GM18868 (cell line): ENCODE measurements at regions not wholly inside any gene's neighbourhood (a gene's known extent, or its start where the extent isn't known, plus 50 kb on each side); places are given as distances from the start of the nearest gene placed in this dataset.
"Not testable (repeated sequence)": the region's sequence is repeated elsewhere in the genome, so short reads cannot be mapped to it uniquely, and the experiment has no call there.

Experiments
- ATAC-seq: cut with Tn5 transposase; IDR thresholded peaks from one replicate; pipeline ENCODE4 v1.9.1; 2021; ENCODE audit warnings: mild to moderate bottlenecking, moderate library complexity; ENCODE audit not compliant: unreplicated experiment

DNA sequence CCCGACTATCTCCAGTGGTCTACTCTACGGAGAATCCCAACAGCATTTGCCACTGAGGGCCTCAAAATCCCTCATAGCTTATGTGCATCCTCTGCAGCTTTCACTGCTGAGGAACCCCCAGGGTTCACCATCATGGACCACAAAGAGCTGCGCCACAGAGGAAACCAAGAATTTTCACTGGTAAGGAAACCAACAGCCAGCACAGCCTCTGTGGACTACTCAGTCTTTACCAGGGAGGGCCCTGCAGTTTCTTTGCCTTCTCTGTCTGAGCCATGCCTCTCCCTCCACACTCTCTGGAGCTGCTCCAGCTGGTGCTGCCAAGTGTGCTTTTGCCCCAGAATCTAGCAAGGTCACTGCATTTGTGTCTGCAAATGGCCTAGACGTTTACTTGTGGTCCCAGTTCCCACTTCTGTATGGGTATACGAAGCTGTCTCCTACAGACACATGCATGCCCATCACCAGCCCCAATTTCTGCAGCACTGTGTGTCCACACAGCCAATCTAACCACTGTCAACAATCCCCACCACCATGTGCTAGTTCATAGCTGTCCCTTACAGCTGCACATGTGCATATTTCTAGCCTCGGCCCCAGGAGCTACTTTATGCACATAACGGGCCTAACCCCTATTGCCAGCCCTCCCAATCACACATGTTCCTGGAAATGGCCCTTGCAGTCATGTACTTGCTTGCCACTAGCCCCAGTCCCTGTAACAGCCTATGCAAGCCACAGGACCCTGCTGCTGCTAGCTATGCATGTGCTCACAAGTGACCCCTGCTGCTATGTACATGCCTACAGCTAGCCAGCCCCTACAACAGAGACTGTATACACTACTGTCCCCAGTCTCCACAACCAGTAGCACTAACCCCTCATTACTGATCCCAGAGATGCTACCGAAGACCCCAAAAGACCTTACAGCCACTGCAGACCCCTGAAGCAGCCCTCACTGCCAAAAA, 1437.4 kb downstream of the CDH11 start:
- no peak for ATAC-seq

DNA sequence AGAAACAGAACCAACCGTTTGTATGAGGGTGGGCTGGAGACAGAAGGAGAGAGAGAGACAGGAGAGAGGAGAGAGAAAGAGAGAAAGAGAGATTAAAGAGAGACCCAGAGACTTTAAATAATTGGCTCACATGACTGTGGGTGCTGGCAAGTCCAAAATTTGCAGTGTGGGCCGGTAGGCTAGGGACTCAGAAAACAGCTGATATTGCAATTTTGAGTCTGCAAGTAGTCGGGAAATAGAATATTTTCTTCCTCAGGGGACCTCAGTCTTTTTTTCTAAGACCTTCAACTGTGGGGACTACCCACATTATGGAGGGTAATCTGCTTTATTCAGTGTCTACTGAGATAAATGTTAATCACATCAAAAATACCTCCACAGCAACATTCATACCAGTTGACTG, 1439.0 kb downstream of the CDH11 start:
- no peak for ATAC-seq

DNA sequence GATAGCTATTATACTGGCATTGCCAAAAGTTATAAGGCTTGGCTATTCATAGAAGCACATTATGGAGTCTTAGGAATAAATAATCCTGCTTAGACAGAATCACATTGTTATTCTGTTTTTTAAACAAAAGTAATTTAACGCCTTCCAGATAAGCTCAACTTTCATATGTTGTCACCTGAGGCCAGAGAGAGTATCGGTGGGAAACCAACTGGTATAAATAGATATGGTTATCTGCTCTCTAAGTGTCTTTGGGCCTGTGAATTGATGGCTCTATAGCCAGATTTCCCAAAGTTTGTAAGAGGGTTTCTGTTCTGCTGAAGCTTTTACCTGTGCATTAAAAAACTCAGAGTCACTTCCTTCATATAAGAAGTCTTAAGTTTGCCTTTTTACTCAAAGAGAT, 1449.4 kb downstream of the CDH11 start:
- no peak for ATAC-seq

DNA sequence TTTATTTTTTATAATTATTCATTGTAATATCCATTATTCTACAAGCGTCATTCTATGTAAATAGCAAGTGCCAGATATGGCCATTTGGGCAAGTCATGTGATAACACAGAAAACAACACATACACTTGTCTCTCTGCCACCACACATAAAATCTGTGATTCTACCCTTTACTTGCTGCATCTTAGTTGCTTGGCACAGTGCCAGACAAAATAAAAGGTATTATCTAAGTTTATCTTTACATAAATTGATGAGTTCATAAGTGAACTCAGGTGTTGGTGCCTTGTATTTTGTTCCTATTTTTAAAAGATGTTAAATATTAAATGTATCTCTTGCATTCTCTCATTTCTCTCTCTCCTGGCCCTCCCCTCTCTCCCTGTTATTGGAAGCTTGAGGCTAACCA, 1458.7 kb downstream of the CDH11 start:
- no peak for ATAC-seq

DNA sequence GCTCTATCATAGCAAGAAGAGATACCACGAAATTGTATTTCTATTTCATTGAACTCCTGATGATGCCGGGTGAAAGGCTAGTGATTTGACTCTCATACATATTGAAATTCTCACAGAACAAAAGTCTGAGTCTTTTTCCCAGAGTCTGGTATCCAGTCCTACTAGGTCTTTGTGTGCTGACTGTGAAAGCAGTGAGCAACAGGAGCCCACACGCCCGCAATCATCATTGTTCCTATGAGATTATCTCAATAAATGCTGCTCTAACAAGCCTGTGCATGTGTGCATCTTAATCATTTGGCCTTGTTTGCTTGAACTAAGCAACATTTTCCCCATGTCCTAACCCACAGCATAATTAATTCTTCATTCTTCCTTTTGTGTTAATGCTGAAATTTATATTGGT, 1466.0 kb downstream of the CDH11 start:
- ATAC-seq, result no peak

DNA sequence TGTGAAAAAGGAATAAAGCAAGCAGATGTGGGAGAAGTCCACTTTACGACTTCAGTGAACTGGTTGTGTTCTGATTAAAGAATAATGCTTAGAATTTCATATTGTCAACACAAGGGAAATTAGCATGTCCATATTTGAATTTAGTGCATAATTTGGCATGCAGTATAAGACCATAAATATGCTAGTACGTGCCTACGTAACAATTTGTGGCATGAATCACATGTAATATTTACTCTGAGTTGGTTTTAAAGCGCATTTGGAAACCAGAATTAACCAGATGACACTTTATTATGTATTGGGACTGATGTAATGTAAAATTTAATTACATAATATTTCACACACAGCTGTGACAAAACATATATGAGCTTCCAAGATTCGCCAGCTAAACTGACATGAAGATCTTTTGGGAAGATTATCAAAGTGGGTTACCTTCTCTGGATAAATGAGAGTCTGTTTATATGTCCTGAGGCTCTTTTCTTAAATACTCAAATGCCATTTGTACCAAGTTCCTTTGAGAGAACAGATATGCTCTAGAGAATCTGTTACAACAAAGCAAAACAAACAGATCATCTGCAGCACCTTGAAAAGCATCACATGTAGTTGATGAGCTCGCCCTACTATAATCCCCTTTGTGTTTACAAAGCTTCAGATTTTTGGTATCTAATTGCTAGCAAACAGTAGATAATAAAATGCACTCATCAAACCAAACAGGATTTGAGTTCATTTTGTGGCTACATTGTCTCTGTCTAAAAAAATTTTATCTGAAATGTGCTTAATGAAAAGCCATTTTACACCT, 1468.6 kb downstream of the CDH11 start:
- no peak for ATAC-seq

DNA sequence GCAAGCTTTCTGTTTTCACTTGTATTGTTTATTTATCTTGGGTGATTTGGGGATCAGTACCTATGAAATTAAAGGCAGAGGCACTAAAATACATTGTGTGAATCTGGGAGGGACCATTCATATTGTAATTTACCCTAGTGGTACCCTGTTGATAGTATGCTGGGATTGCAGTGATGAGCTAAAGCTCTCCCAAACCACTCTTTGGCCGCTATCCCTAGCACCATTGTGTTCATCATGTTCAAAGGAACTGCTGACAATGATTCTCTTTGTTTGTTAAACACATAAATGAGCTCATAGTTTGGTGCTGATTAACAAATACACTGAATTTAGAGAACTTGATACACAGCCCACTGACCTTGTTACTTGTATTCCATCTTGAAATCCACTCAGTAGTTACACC, 1469.8 kb downstream of the CDH11 start:
- no peak for ATAC-seq

DNA sequence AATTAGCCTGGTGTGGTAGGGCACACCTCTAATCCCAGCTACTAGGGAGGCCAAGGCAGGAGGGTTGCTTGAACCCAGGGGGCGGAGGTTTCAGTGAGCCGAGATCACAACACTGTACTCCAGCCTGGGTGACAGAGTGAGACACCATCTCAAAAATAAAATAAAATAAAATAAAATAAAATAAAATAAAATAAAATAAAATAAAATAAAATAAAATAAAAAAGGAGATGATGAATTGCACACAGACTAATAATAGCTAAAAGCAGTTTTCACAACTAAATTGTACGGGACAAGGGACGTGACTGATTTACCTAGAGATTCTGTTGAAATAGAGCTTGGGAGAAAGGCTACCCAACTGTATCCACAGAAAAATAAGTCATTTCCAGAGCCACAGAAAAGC, 1471.3 kb downstream of the CDH11 start:
- ATAC-seq, result no peak

DNA sequence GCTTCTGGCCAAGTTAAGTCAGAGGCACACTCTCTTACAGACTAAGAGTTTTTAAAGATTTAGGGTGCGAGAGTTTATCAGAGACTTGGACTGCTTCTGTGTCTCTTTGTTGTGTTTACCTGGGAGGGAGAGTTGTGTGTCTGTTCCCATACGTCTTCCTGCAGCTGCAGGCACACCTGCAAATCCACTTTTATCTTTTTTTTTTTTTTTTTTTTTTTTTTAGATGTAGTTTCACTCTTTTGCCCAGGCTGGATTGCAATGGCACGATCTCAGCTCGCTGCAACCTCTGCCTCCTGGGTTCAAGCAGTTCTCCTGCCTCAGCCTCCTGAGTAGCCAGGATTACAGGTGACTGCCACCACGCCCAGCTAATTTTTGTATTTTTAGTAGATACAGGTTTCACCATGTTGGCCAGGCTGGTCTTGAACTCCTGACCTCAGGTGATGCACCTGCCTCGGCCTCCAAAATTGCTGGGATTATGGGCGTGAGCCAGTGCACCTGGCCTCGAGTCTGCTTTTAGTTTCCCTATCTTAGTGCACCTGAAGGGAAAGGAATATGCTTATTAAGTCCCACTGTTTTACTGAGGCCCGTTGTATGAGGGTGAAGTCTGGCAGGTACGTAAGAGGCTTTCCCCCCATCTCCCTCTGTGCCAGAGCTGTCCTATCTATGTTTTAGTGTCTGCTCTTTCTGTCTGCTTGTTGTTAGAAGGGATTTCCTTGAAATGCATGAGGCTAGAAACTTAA, 1488.0 kb downstream of the CDH11 start:
- ATAC-seq, result not testable (repeated sequence)

DNA sequence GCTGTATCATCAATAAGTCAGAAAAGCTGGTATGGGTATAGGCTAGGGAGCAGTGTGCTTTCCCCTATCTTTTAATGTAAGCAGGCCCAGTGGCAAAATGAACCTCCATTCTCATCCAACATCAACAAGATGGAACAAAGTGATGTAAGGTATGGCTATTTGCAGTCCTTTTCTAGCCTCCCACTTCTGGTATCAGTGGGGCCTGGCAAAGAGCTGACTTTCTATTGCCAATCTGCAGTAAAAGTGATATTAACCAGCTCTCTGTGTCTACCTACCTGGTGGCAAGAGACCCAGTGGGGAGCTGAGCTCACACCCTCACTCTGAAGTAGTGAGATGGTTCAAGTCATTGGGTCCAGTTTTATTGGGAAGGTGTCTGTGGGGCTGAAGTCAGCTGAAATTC, 1492.6 kb downstream of the CDH11 start:
- no peak for ATAC-seq

DNA sequence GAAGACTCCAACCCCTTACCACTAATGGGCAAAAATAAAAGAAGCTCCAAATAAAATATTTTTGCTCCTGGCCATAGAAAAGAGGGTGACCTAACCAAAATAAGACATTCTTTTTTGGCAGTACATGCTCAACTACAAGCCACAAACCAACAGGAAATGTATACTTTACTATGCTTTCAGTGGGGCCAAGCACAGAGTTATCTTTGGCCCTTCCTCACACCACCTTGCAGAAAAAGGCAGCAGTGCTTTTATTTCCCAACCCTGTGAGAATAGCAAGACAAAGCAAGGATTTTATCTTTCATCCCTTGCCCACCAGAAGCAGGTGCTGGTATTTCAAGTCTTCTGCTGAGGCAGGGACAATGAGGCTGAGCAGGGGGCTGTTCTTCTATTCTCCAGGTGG, 1493.1 kb downstream of the CDH11 start:
- no peak for ATAC-seq

DNA sequence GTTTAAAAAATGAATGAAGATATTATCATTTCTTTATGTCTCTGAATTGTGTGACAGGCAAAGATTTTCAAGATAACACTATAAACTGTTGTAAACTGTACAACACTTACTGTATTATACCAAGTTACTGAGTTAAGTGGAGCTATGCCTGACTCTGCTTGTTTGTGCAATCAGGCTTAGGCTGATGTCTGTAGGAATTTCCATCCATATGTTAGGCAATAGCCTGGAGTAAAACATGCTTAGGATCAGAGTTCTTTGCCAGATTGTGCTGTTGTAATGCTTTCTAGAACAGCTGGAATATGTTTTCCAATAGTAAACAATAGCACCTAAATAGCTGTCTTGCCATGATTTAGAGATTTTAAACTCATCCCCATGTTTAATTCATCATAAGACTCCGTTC, 1496.7 kb downstream of the CDH11 start:
- ATAC-seq, result no peak

DNA sequence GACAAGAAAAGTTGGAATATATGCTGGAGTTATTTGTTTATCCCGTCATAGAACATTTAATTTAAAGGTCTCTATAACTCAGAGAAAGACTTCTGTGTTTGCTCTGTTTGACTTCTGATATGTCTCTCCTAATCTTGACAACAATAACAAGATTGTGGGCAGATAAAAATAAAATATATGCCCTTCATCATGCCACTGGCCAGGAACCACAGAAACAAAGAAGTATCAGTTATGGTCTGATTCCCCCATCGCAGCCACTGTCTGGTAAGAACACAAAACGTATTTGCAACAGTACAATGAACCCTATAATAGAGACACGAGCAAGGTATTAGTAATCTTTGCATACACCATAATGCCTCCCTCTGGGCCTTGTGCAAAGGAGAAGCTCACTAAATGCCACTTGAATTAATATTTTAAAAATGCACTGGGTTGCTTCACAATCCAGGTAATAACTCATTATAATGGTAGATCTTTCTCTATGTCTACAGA, 1498.3 kb downstream of the CDH11 start:
- no peak for ATAC-seq

DNA sequence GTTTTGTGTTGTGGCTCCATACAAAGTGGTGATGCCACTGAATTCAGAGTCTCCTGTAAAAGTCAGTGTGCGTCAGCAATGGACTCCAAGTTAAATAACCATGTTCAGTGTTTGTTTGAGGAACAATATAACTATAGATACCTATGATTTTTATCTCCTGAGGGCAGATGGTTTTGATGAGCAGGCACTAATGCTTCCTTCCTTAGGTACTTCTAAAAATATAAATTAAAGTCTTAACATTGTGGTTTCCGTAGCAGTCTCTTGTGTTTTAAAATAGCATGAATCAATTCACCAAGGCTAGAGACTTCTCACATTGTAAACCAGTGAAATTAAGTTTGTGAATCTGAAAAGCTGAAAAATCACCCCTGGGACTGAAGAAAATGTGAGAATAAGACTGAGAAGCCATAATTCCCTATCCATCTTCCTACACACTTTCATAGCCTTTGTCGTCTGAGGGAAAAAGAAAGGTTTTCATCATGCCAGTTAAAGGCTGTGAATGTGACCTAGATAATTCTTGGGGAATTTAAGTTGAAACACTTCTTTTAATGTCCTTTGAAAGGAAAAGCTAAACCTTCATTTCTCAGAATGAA, 1502.9 kb downstream of the CDH11 start:
- ATAC-seq, result no peak

DNA sequence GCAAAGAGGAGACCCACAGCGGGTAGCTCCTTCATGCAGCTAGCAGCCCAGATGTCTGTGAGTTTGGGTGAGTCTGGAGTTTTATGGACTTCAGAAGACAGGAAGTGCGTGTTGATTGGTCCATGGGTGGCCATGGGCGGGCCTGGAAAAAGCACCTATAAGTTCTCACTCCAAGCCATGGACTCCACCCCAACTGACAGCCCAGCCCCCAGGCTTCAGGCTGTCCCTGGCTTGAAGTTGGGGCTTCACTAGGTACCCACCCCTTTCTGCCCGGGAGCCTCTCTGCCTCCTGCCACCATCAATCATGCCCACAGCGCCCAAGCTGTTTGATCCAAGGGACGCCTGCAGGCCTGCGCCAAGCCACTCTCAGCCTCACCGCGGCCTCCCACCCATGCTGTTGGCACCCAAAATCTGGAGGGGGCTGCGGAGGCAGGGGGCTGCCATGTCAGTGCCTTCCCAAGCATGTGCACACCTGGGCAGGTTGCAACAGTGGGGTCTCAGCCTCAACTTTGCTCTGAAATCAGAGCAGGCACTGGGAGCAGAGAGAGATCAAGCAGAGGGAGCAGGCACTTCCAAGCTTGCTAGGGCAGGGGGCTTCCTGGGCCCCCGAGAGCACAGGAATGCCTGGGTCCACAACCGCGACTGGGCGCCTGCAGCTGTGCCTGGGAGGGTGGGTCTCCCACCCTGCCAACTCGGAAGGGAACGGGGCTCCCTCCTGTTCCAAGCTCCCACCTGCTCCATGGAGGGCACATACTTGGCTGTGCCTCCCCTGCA, 1503.7 kb downstream of the CDH11 start:
- no peak for ATAC-seq

DNA sequence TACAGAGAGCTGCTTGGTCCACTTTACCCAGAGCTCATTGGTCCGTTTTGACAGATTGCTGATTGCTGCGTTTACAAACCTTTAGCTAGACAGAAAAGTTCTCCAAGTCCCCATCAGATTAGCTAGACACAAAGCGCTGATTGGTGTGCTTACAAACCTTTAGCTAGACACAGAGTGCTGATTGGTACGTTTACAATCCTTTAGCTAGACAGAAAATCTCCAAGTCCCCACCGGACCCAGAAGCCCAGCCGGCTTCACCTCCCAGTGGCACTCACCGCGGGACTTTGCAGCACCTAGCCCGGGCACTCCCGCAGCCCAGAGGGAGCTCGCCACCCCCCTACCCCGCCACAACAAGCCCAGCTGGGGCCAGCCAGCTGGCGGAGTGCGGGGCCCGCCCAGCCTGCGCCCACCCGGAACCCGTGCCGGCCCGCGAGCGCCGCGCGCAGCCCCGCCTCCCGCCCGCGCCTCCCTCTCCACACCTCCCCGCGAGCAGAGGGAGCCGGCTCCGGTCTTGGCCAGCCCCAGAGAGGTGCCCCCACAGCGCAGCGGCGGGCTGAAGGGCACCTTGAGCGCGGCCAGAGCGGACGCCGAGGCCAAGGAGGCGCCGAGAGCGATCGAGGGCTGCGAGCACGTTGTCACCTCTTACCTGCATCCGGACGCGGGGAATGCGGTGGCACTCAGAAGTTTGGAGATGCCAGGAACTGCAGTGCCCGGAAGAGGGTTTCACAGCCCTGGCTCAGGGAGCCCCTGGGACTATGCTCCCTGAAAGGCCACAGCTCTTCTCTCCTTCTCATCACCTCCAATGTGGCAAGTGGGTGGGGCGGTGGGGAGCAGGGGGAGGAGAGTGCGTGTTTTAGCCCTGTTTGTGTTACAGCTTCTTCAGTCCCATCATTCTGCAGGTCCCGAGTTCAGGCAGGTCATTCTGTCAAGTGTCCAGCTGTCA, 1504.5 kb downstream of the CDH11 start:
- no peak for ATAC-seq

DNA sequence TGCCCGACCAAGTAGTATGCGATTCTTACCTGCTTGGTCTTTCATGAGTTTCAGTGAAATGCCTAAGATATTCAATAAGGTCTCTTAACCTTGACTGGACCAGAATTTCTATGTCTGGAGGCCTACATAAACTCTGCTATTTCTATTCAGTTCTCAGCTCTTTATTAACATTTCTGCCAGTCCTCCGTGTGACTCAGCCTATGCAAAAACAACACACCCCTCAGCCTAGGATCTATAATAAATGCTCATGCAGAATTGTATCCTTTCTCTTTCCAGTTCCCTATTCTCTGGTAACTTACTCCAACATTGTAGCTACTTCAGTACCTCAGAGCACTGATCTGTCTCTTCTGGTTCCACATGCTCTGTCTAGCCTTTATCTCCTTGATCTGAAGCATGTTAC, 1507.4 kb downstream of the CDH11 start:
- ATAC-seq, result no peak

DNA sequence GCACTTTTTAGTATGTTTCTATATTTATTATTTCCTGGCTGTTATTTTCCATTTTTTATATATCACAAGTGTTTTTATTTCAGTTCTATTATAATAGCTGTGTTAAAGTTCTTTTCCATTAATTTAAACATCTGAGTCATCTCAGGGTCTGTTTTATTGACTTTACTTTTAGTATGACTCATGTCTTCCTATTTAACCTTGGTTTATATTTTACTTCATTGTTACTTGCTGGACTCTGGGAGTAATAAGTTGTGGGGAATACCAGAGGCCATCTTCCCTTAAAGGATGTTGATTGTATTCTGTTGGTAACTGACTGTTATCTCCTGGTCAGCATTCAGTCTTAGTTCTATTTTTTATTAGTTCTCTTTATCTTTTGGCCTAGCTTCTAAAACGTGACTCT, 1508.2 kb downstream of the CDH11 start:
- ATAC-seq, result no peak
